Duodenal mucosa (tissue), 2 donors: ENCODE measurements at regions not wholly inside any gene's neighbourhood (a gene's known extent, or its start where the extent isn't known, plus 50 kb on each side); places are given as distances from the start of the nearest gene placed in this dataset.
"Not testable (repeated sequence)": the region's sequence is repeated elsewhere in the genome, so short reads cannot be mapped to it uniquely, and the experiment has no call there.

Source experiments
- H3K27ac ChIP-seq: one replicate; pipeline ENCODE4 v1.7.0; 2013; ENCODE audit warnings: low read depth, low read length
- H3K27me3 ChIP-seq, 2 donors: one replicate each; pipeline ENCODE4 v1.7.0; 2013; ENCODE audit warnings: low read length in 2 of 2, control low read depth in 1 of 2; ENCODE audit not compliant: insufficient read depth in 2 of 2, control insufficient read depth in 1 of 2
- H3K36me3 ChIP-seq, 2 donors: one replicate each; pipeline ENCODE4 v1.7.0; 2013; ENCODE audit warnings: low read length in 2 of 2, control low read depth in 1 of 2; ENCODE audit not compliant: insufficient read depth in 2 of 2, control insufficient read depth in 1 of 2
- H3K4me1 ChIP-seq, 2 donors: one replicate each; pipeline ENCODE4 v1.7.0; 2013; ENCODE audit warnings: low read length in 2 of 2, control low read depth in 1 of 2; ENCODE audit not compliant: insufficient read depth in 2 of 2, control insufficient read depth in 1 of 2
- H3K4me3 ChIP-seq, 2 donors: one replicate each; pipeline ENCODE4 v1.7.0; 2013; ENCODE audit warnings: low read length in 2 of 2, low read depth in 1 of 2
- H3K9ac ChIP-seq, 2 donors: one replicate each; pipeline ENCODE4 v1.7.0; 2013; ENCODE audit warnings: low read length in 2 of 2, low read depth in 1 of 2
- H3K9me3 ChIP-seq, 2 donors: one replicate each; pipeline ENCODE4 v1.7.0; 2013; ENCODE audit warnings: low read length in 2 of 2, control low read depth in 1 of 2; ENCODE audit not compliant: control insufficient read depth in 1 of 2

- no peak overlapping the region for H3K4me3 ChIP-seq
- H3K36me3 ChIP-seq = no peaks in the 10 kb centered on the region
- H3K9me3 ChIP-seq = no peaks in the 10 kb centered on the region
- no peak overlapping the region for H3K27ac ChIP-seq
- H3K4me1 ChIP-seq = no peaks in the 10 kb centered on the region
- no peaks in the 10 kb centered on the region for H3K27me3 ChIP-seq
- no peak overlapping the region for H3K9ac ChIP-seq
These were observed 664.8 kb upstream of the MMS22L start for GRCh38 chr6:97947841-97948240.

DNA sequence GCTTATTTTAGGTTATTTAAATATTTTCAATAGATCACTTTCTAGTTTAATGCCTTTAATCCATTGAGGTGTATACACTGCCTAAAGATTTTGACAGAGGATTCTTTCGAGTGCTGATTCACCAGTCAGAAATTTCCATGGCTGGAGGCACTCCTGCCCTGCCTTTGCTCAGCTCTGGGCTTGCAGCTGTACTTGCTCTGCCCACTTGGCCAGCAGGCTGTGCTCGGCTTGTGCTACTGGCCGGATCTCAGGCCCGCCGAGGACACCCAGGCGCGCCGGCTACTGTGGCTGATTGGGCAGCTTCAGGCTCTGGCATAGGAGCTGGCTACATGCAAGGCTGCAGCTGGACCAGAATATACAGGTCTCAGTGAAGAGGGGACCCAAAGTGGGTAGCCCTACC is 675.1 kb upstream of the MMS22L start:
- H3K9ac ChIP-seq = no peak overlapping the region
- no peak overlapping the region for H3K4me3 ChIP-seq
- H3K9me3 ChIP-seq = no peaks in the 10 kb centered on the region
- no peaks in the 10 kb centered on the region for H3K36me3 ChIP-seq
- no peak overlapping the region for H3K27ac ChIP-seq
- no peaks in the 10 kb centered on the region for H3K27me3 ChIP-seq
- H3K4me1 ChIP-seq = no peaks in the 10 kb centered on the region

DNA sequence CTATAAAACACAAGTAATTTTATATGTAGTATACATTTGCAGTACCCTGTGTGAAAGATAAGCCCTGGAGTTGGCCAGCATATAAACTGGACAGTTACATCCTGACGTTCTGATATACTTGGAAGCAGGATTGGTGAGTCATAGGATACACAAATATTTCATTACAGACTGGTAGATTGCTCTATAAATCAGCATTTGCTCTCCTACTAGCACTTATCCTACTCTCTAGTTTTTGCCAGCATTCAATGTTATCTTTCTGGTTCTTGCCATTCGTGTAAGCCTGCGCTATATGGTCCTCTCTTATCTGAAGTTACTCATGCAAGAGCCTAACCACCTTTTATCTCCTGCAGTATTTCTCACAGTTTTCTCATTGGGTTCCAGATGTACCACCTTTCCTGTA is 680.2 kb upstream of the MMS22L start:
- Histone ChIP-seq H3K4me3 (no peak overlapping the region), H3K4me1 (no peaks in the 10 kb centered on the region), H3K9ac (no peak overlapping the region), H3K27me3 (no peaks in the 10 kb centered on the region), H3K9me3 (no peaks in the 10 kb centered on the region), H3K36me3 (no peaks in the 10 kb centered on the region), H3K27ac (no peak overlapping the region)

DNA sequence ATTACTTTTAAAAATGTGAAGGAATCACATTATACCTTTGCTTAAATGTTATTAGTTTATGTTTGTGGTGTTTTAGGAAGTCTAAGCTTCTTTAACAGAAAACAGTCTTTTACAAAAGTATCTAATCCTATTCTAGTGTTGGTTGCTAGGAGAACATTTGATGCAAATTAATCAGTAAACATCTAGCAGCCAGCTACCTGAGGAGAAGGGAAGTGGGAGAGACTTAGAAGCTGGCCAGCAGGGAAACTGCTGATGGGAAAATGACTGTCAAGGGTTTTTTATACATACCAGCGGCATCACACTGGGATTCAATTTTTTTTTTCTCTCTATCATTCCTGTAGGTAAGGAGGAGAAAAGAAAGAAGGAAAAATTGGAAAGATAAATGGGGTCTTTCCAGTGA is 686.0 kb upstream of the MMS22L start:
- Histone ChIP-seq H3K4me1 (no peaks in the 10 kb centered on the region), H3K27me3 (no peaks in the 10 kb centered on the region), H3K4me3 (no peak overlapping the region), H3K27ac (no peak overlapping the region), H3K36me3 (no peaks in the 10 kb centered on the region), H3K9me3 (no peaks in the 10 kb centered on the region), H3K9ac (no peak overlapping the region)

GRCh38 chr6:97977084-97977483 is 694.1 kb upstream of the MMS22L start:
- Histone ChIP-seq H3K27ac (no peak overlapping the region), H3K9me3 (no peaks in the 10 kb centered on the region), H3K27me3 (no peaks in the 10 kb centered on the region), H3K4me3 (no peak overlapping the region), H3K9ac (no peak overlapping the region), H3K36me3 (no peaks in the 10 kb centered on the region), H3K4me1 (no peaks in the 10 kb centered on the region)

DNA sequence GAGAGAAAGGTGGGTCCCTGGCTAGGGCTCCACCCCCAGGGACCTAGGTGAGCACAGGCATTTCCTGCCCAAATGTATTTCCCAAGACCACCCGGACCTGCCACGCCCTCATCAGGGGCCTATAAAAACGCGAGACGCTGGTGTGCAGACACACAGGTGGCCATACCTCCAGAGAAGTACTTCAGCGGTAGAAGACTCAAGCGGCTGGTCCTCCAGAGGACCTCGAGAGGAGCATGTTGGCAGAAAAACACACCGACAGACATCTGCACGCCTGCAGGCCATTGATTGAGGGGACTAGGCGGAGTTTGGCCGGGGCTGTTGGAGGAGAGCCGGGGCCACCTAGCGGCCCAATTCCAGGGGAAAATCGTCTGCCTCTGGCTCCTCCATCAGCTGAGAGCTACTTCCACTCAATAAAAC is 695.8 kb upstream of the MMS22L start:
- Histone ChIP-seq H3K4me3 (no peak overlapping the region), H3K4me1 (no peaks in the 10 kb centered on the region), H3K9ac (no peak overlapping the region), H3K27ac (no peak overlapping the region), H3K9me3 (no peaks in the 10 kb centered on the region), H3K36me3 (no peaks in the 10 kb centered on the region), H3K27me3 (no peaks in the 10 kb centered on the region)

- not testable (repeated sequence) for H3K4me3 ChIP-seq, H3K36me3 ChIP-seq, H3K9me3 ChIP-seq, H3K27me3 ChIP-seq, H3K27ac ChIP-seq, H3K9ac ChIP-seq, H3K4me1 ChIP-seq
These were observed 696.3 kb upstream of the MMS22L start for GRCh38 chr6:97979285-97979684.

DNA sequence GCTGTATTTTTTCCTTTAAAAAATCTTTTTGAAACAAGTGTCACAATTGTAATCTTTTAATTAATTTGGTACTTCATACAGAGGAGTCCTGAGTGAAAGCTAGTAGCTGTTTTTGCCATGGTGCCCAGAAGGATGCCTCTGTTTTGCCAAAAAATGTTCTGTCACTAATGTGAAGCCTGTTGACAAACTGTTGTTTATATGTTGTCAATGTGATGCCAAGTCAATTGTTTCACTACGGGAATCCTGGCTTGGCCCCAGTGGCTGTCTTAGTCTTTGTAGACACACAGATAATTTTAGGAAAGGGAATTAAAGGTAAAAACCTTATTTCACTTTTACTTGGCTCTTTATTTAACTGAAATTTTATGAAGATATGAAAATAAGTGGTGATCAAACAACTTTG is 706.4 kb upstream of the MMS22L start:
- Histone ChIP-seq H3K36me3 (no peaks in the 10 kb centered on the region), H3K4me3 (no peak overlapping the region), H3K9ac (no peak overlapping the region), H3K9me3 (no peaks in the 10 kb centered on the region), H3K27me3 (no peaks in the 10 kb centered on the region), H3K27ac (no peak overlapping the region), H3K4me1 (no peaks in the 10 kb centered on the region)

DNA sequence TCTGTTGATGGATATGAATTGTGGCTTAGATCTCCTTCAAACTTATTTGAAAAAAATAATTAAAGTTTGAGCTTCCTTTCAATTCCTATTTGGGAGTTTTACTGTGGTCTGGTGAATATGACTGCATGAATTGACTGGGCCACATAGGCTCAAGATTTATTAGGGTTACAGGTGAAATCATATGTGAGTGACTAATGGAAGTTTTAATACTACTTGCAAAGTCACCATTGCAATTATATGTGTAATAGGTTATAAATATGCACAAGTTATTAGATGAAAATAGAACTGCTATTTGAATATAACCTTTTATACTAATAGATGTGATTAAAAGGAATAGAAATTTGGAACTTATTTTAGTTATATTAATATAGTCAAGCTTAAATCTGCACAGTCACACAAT is 712.1 kb upstream of the MMS22L start:
- H3K4me3 ChIP-seq = no peak overlapping the region
- no peaks in the 10 kb centered on the region for H3K4me1 ChIP-seq
- H3K9ac ChIP-seq = no peak overlapping the region
- no peaks in the 10 kb centered on the region for H3K36me3 ChIP-seq
- no peaks in the 10 kb centered on the region for H3K9me3 ChIP-seq
- no peak overlapping the region for H3K27ac ChIP-seq
- no peaks in the 10 kb centered on the region for H3K27me3 ChIP-seq

DNA sequence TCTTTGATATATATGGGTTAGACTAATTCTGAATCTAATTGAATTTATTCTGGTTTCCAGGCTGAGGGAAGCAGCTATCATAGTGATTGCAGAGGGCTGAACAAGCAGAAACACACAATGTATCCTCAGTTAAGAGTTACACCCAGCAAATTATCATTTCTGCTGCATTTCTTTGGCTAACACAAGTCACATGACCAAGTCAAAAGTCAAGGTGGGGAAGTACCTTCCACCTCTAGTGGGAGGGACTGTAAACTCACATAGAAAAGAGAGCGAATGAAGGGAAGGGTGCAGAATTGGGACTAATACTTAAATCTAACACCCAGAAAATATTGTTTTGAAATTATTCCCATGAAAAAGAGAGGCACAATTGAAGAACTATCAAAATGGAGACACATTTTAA is 719.7 kb upstream of the MMS22L start:
- H3K27me3 ChIP-seq = no peaks in the 10 kb centered on the region
- H3K9me3 ChIP-seq = no peaks in the 10 kb centered on the region
- no peaks in the 10 kb centered on the region for H3K4me1 ChIP-seq
- H3K9ac ChIP-seq = no peak overlapping the region
- no peak overlapping the region for H3K27ac ChIP-seq
- no peaks in the 10 kb centered on the region for H3K36me3 ChIP-seq
- no peak overlapping the region for H3K4me3 ChIP-seq

DNA sequence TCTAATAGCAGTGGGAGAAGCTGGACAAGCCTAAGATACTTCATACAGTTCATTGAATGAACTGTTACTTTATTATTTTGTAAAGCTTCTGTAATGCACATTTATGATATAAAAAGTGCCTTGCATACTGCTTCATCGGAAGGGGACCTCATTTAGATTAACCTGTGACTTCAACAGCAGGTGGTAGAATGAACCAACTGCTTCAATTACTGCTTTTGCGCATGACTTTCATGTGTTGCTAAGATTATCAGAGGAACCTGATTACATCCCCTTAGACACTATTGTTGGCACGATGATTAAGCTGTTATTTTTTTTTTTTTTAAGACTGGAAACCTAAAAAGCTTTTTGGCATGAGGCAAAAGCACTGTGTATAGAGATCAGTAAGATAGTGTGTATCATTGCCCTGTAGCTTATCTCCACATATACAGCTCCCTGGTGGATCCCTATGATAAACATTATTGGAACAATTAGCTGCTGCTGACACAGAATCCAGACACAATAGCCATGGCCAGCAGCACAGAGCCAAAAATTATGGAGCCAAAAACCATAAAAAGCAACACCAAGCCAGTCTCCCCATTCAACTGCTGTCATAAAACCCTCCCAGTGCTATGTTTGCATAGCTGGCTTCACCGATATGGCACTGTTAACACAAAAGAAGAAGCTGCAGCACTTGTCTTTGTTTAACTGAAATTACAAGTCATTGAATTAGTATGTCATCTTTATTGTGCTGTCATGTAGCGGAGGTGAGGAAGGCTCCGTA is 731.6 kb upstream of the MMS22L start:
- Histone ChIP-seq H3K36me3 (no peaks in the 10 kb centered on the region), H3K4me1 (no peaks in the 10 kb centered on the region), H3K27me3 (no peaks in the 10 kb centered on the region), H3K4me3 (no peak overlapping the region), H3K27ac (no peak overlapping the region), H3K9ac (no peak overlapping the region), H3K9me3 (no peaks in the 10 kb centered on the region)
